Endothelial cell of umbilical vein (primary cell): ENCODE measurements at regions not wholly inside any gene's neighbourhood (a gene's known extent, or its start where the extent isn't known, plus 50 kb on each side); places are given as distances from the start of the nearest gene placed in this dataset.

Experiments
- BruUV-seq: library from RNA; stranded (reverse); fragments of 400-500 nt; replicated peaks from 2 replicates; lab custom pipeline; 2021; lab: Mats Ljungman, UMichigan
- CTCF ChIA-PET: fragments of 300-600, 350-600 bp; sonication (Branson Sonifier 250); formaldehyde crosslinking; loops from one replicate; lab custom pipeline; 2021; ENCODE audit warnings: antibody characterized with exemption, inconsistent platforms; lab: Charles Lee
- POLR2A ChIA-PET: fragments of 300-600, 350-600 bp; sonication (Branson Sonifier 250); formaldehyde crosslinking; loops from one replicate; lab custom pipeline; 2021; ENCODE audit warnings: antibody characterized with exemption, inconsistent platforms; lab: Charles Lee
- DNase-seq: peaks from one replicate; pipeline ENCODE4 v3.0.0-alpha.2; 2011; ENCODE audit warnings: low read depth, low spot score
- FAIRE-seq: peaks from 2 replicates; lab custom pipeline; 2011; peaks lifted over from hg19 to GRCh38; lab: Jason Lieb, UNC
- H2AFZ ChIP-seq: 2 replicates; pipeline ENCODE4 v1.6.0; 2012; ENCODE audit warnings: low read depth, low read length, control low read depth, inconsistent platforms
- H3K27ac ChIP-seq: 2 replicates; pipeline ENCODE4 v1.5.1; 2011; ENCODE audit warnings: low read depth, mild to moderate bottlenecking, control low read depth, low read length, moderate library complexity; ENCODE audit not compliant: insufficient read depth
- H3K27me3 ChIP-seq, 2 experiments: 2 replicates each; pipeline versions ENCODE4 v1.6.0 to v1.6.1; 2011; ENCODE audit warnings: low read length in 2 of 2, mixed read lengths in 1 of 2; ENCODE audit not compliant: control insufficient read depth in 2 of 2, insufficient read depth in 2 of 2
- H3K36me3 ChIP-seq, 2 experiments: 2 replicates in 1 of 2; 3 replicates in 1 of 2; pipeline ENCODE4 v1.5.1; 2011; ENCODE audit warnings: low read length in 2 of 2, mild to moderate bottlenecking in 1 of 2, moderate library complexity in 1 of 2; ENCODE audit not compliant: control insufficient read depth in 2 of 2, insufficient read depth in 2 of 2; ENCODE audit errors: extremely low read depth in 1 of 2
- H3K4me1 ChIP-seq: 3 replicates; pipeline ENCODE4 v1.5.1; 2011; ENCODE audit warnings: mild to moderate bottlenecking, low read length; ENCODE audit not compliant: control insufficient read depth, insufficient read depth; ENCODE audit errors: extremely low read depth
- H3K4me2 ChIP-seq: 2 replicates; pipeline ENCODE4 v1.6.1; 2011; ENCODE audit warnings: low read length, control low read depth, mixed read lengths; ENCODE audit not compliant: insufficient read depth
- H3K4me3 ChIP-seq, 3 experiments: fragments of 200-600 bp in 1 of 3; sonication (generic), shearing (Covaris generic) in 1 of 3; replicated peaks in 1 of 3; 2 replicates each; pipeline ENCODE4 v1.5.1; 2011 to 2016; ENCODE audit warnings: control low read depth in 3 of 3, low read length in 3 of 3, mild to moderate bottlenecking in 2 of 3, inconsistent platforms in 1 of 3, low read depth in 1 of 3, moderate library complexity in 1 of 3; ENCODE audit not compliant: insufficient read depth in 1 of 3
- H3K79me2 ChIP-seq: 2 replicates; pipeline ENCODE4 v1.6.0; 2012; ENCODE audit warnings: low read length, inconsistent platforms; ENCODE audit not compliant: control insufficient read depth, insufficient read depth
- H3K9ac ChIP-seq: replicated peaks from 2 replicates; pipeline ENCODE3; 2011; ENCODE audit warnings: low read length, control low read depth; ENCODE audit not compliant: insufficient read depth; ENCODE audit errors: extremely low read depth
- H3K9me1 ChIP-seq: replicated peaks from 3 replicates; pipeline ENCODE4 v1.6.0; 2011; ENCODE audit warnings: mild to moderate bottlenecking, low read length; ENCODE audit not compliant: control insufficient read depth, insufficient read depth; ENCODE audit errors: extremely low read depth
- H3K9me3 ChIP-seq: replicated peaks from 2 replicates; pipeline ENCODE4 v1.5.1; 2012; ENCODE audit warnings: low read length, inconsistent platforms; ENCODE audit not compliant: control insufficient read depth, insufficient read depth
- H4K20me1 ChIP-seq: replicated peaks from 2 replicates; pipeline ENCODE3; 2011; ENCODE audit warnings: mild to moderate bottlenecking, low read length; ENCODE audit not compliant: control insufficient read depth, insufficient read depth; ENCODE audit errors: extremely low read depth
- CTCF ChIP-seq, 2 donors: IDR thresholded peaks; 1 replicate in 1 of 2; 2 replicates in 1 of 2; pipeline ENCODE4 v1.5.1; 2011; ENCODE audit warnings: low read length in 2 of 2, mild to moderate bottlenecking in 2 of 2, moderate library complexity in 2 of 2, control low read depth in 1 of 2, inconsistent platforms in 1 of 2, low read depth in 1 of 2; ENCODE audit not compliant: insufficient read depth in 1 of 2; ENCODE audit errors: extremely low read depth in 1 of 2
- EZH2 ChIP-seq: IDR thresholded peaks from 2 replicates; pipeline ENCODE4 v1.6.1; 2012; ENCODE audit warnings: borderline replicate concordance, low read depth, mild to moderate bottlenecking, moderate library complexity, low read length, inconsistent platforms; ENCODE audit not compliant: severe bottlenecking
- FOS ChIP-seq: IDR thresholded peaks from 2 replicates; pipeline ENCODE4 v1.6.1; 2011; ENCODE audit warnings: mild to moderate bottlenecking, low read length, moderate library complexity, borderline replicate concordance; ENCODE audit not compliant: insufficient read depth
- GATA2 ChIP-seq: IDR thresholded peaks from 2 replicates; pipeline ENCODE4 v1.7.0; 2011; ENCODE audit warnings: low read depth, mild to moderate bottlenecking, moderate library complexity, mixed read lengths, low read length; ENCODE audit not compliant: insufficient read length, insufficient read depth
- JUN ChIP-seq: IDR thresholded peaks from 2 replicates; pipeline ENCODE4 v1.6.1; 2011; ENCODE audit warnings: borderline replicate concordance, low read depth; ENCODE audit not compliant: insufficient read length, insufficient read depth
- MAX ChIP-seq: IDR thresholded peaks from 2 replicates; pipeline ENCODE4 v1.6.1; 2011; ENCODE audit not compliant: insufficient read depth, insufficient read length
- MYC ChIP-seq: IDR thresholded peaks from one replicate; pipeline ENCODE4 v1.6.1; 2011; ENCODE audit warnings: mild to moderate bottlenecking, low read depth, low read length
- POLR2A ChIP-seq: IDR thresholded peaks from 2 replicates; pipeline ENCODE4 v1.6.1; 2012; ENCODE audit warnings: low read depth, mild to moderate bottlenecking, control low read depth, low read length
- POLR2AphosphoS5 ChIP-seq: IDR thresholded peaks from 2 replicates; pipeline ENCODE4 v1.6.1; 2012; ENCODE audit warnings: low read depth, mild to moderate bottlenecking, control low read depth, low read length, moderate library complexity; ENCODE audit not compliant: insufficient read depth
- dilution Hi-C: fragments of 300-500 bp; cut with MboI; formaldehyde crosslinking; loops from one replicate; pipeline ENCODE4 v1.15.0; 2019; ENCODE audit warnings: low sequenced_read_pairs; ENCODE audit not compliant: extremely low pct_ligation_motif_present
- intact Hi-C: fragments of 100-400 bp; cut with micrococcal nuclease; formaldehyde crosslinking; loops from one replicate; pipeline ENCODE4 v1.10.0; 2022

- ChIA-PET POLR2A (no interaction called here), CTCF (interaction anchor here (1.6 to 2.8 kb wide), 2 partner anchors 22 to 1519 kb away, joined by 6 to 9 read pairs; no protein-coding TSS in a partner anchor)
- Histone ChIP-seq H3K79me2 (no peaks in the 10 kb centered on the region), H3K27ac (no peak overlapping the region), H2AFZ (no peak overlapping the region), H3K9ac (no peak overlapping the region), H4K20me1 (no peaks in the 10 kb centered on the region), H3K36me3 (no peaks in the 10 kb centered on the region), H3K4me1 (peaks cover 6% of the 10 kb centered on the region), H3K4me2 (no peak overlapping the region), H3K4me3 (no peak overlapping the region), H3K27me3 (no peaks in the 10 kb centered on the region), H3K9me3 (no peaks in the 10 kb centered on the region), H3K9me1 (no peaks in the 10 kb centered on the region)
- peak; percentile 61 for DNase-seq
- FAIRE-seq, result peak; percentile 89
- dilution Hi-C loops, result no loop called here
- TF ChIP-seq JUN (peak; percentile 72), MAX (peak; percentile 85), FOS (peak; percentile 78), POLR2A (no peak), MYC (peak; percentile 91)
- no TSS peak for BruUV-seq
- intact Hi-C loops, result loop anchor here (1.0 to 2.0 kb wide), 4 partner anchors 21 to 1518 kb away; partner anchors contain the start of gene TSHZ3
These were observed 143.8 kb upstream of the ZNF507 start for GRCh38 chr19:32201636-32202051.

- Histone ChIP-seq H2AFZ (no peak overlapping the region), H3K9me3 (no peaks in the 10 kb centered on the region), H3K4me2 (no peak overlapping the region), H3K9me1 (no peaks in the 10 kb centered on the region), H3K79me2 (no peaks in the 10 kb centered on the region), H3K4me1 (peaks cover 6% of the 10 kb centered on the region), H3K4me3 (no peak overlapping the region), H3K36me3 (no peaks in the 10 kb centered on the region), H3K27ac (no peak overlapping the region), H3K9ac (no peak overlapping the region), H4K20me1 (no peaks in the 10 kb centered on the region), H3K27me3 (no peaks in the 10 kb centered on the region)
- dilution Hi-C loops, result no loop called here
- ChIA-PET POLR2A (no interaction called here), CTCF (interaction anchor here (1.6 to 2.8 kb wide), 2 partner anchors 22 to 1519 kb away, joined by 6 to 9 read pairs; no protein-coding TSS in a partner anchor)
- no peak for FAIRE-seq
- DNase-seq, result no peak
- BruUV-seq, result no TSS peak
- TF ChIP-seq MAX, result no peak
- no peak for TF ChIP-seq GATA2
- no peak for TF ChIP-seq POLR2A
- no peak for TF ChIP-seq CTCF (IDR thresholded peaks at IDR 0.05; ENCODE audit: extremely low read depth in 1 of 2, insufficient read depth in 1 of 2, low read depth in 1 of 2, low read length in 2 of 2)
- TF ChIP-seq POLR2AphosphoS5, result no peak
- TF ChIP-seq EZH2, result no peak
- no peak for TF ChIP-seq MYC
- TF ChIP-seq JUN, result no peak
- intact Hi-C loops, result no loop called here
These were observed 143.2 kb upstream of the ZNF507 start for GRCh38 chr19:32202244-32202643.
